MM.1S (cell line): ENCODE measurements at regions not wholly inside any gene's neighbourhood (a gene's known extent, or its start where the extent isn't known, plus 50 kb on each side); places are given as distances from the start of the nearest gene placed in this dataset.
A peak's percentile ranks its signal among the peaks of the same experiment; 100 is the strongest.

ENCODE experiments used
- DNase-seq: peaks from one replicate; pipeline ENCODE4 v3.0.0-alpha.2; 2015
- H2AFZ ChIP-seq: fragments of 300-600 bp; sonication (generic); 2 replicates; pipeline ENCODE4 v1.6.0; 2016; ENCODE audit warnings: antibody characterized with exemption, low read length
- H3F3A ChIP-seq: fragments of 300-600 bp; sonication (generic); 2 replicates; pipeline ENCODE4 v1.6.1; 2016; ENCODE audit warnings: mild to moderate bottlenecking, antibody characterized with exemption, low read length, moderate library complexity, mixed read lengths; ENCODE audit not compliant: insufficient read depth
- H3K27ac ChIP-seq: fragments of 300-600 bp; sonication (generic); 2 replicates; pipeline ENCODE4 v1.5.1; 2016; ENCODE audit warnings: mild to moderate bottlenecking, low read length
- H3K27me3 ChIP-seq: fragments of 300-600 bp; sonication (generic); replicated peaks from 2 replicates; pipeline ENCODE4 v1.6.0; 2016; ENCODE audit warnings: low read length; ENCODE audit not compliant: insufficient read depth
- H3K36me3 ChIP-seq: fragments of 300-600 bp; sonication (generic); replicated peaks from 2 replicates; pipeline ENCODE4 v1.6.1; 2016; ENCODE audit warnings: mild to moderate bottlenecking, low read length, mixed read lengths; ENCODE audit not compliant: insufficient read depth
- H3K4me1 ChIP-seq: fragments of 300-600 bp; sonication (generic); 2 replicates; pipeline ENCODE4 v1.6.1; 2016; ENCODE audit warnings: low read length, mixed read lengths
- H3K4me2 ChIP-seq: fragments of 300-600 bp; sonication (generic); 2 replicates; pipeline ENCODE4 v1.6.0; 2016; ENCODE audit warnings: low read depth, low read length
- H3K4me3 ChIP-seq: fragments of 300-600 bp; sonication (generic); 2 replicates; pipeline ENCODE4 v1.5.1; 2016; ENCODE audit warnings: low read length, mixed read lengths
- H3K79me2 ChIP-seq: fragments of 300-600 bp; sonication (generic); 2 replicates; pipeline ENCODE4 v1.6.1; 2016; ENCODE audit warnings: mixed run types, low read length, mixed read lengths
- H3K9ac ChIP-seq: fragments of 300-600 bp; sonication (generic); 2 replicates; pipeline ENCODE4 v1.6.1; 2016; ENCODE audit warnings: low read length, mixed read lengths
- H3K9me2 ChIP-seq: fragments of 300-600 bp; sonication (generic); replicated peaks from 2 replicates; pipeline ENCODE4 v1.6.1; 2016; ENCODE audit warnings: mild to moderate bottlenecking, low read length, mixed read lengths; ENCODE audit not compliant: insufficient read depth
- H3K9me3 ChIP-seq: fragments of 300-600 bp; sonication (generic); replicated peaks from 2 replicates; pipeline ENCODE4 v1.6.1; 2016; ENCODE audit warnings: mild to moderate bottlenecking, low read length, mixed read lengths; ENCODE audit not compliant: insufficient read depth
- H4K20me1 ChIP-seq: fragments of 300-600 bp; sonication (generic); 2 replicates; pipeline ENCODE4 v1.6.1; 2016; ENCODE audit warnings: mild to moderate bottlenecking, low read length, moderate library complexity, mixed read lengths; ENCODE audit not compliant: insufficient read depth
- CTCF ChIP-seq: fragments of 300-600 bp; sonication (generic); IDR thresholded peaks from 2 replicates; pipeline ENCODE4 v1.5.1; 2016; ENCODE audit warnings: antibody characterized with exemption, low read length, mixed read lengths
- EZH2 ChIP-seq: fragments of 300-600 bp; sonication (generic); optimal IDR thresholded peaks from 2 replicates; pipeline ENCODE3; 2017; ENCODE audit warnings: low read depth, mild to moderate bottlenecking, antibody characterized with exemption, low read length, mixed read lengths
- EZH2phosphoT487 ChIP-seq: fragments of 300-600 bp; sonication (generic); IDR thresholded peaks from 2 replicates; pipeline ENCODE4 v1.6.1; 2018; ENCODE audit warnings: antibody characterized with exemption, low read length

GRCh38 chr6:48584846-48585245, 473.8 kb upstream of the PTCHD4 start:
- no peaks in the 10 kb centered on the region for H3K79me2 ChIP-seq
- H3K4me2 ChIP-seq = no peak overlapping the region
- H2AFZ ChIP-seq = no peak overlapping the region
- no peak overlapping the region for H3K9ac ChIP-seq
- H3K9me3 ChIP-seq = no peaks in the 10 kb centered on the region
- H3K9me2 ChIP-seq = no peaks in the 10 kb centered on the region
- no peaks in the 10 kb centered on the region for H3K27me3 ChIP-seq
- TF ChIP-seq CTCF = no peak
- TF ChIP-seq EZH2 = no peak
- no peak for TF ChIP-seq EZH2phosphoT487
- H3K27ac ChIP-seq = no peak overlapping the region
- H4K20me1 ChIP-seq = no peaks in the 10 kb centered on the region
- no peaks in the 10 kb centered on the region for H3K4me1 ChIP-seq
- H3K36me3 ChIP-seq = no peaks in the 10 kb centered on the region
- no peak overlapping the region for H3K4me3 ChIP-seq
- no peak for DNase-seq
- H3F3A ChIP-seq = no peaks in the 10 kb centered on the region

GRCh38 chr6:48570656-48571055, 459.7 kb upstream of the PTCHD4 start:
- Histone ChIP-seq H4K20me1 (no peaks in the 10 kb centered on the region), H3K4me1 (0 out of 2 replicates have a peak, but pooled peaks cover 4% of the 10 kb centered on the region), H2AFZ (no peak overlapping the region), H3K36me3 (no peaks in the 10 kb centered on the region), H3K4me2 (no peak overlapping the region), H3K9ac (no peak overlapping the region), H3K79me2 (no peaks in the 10 kb centered on the region), H3K9me3 (no peaks in the 10 kb centered on the region), H3K4me3 (no peak overlapping the region), H3K27me3 (no peaks in the 10 kb centered on the region), H3K27ac (no peak overlapping the region), H3K9me2 (no peaks in the 10 kb centered on the region), H3F3A (no peaks in the 10 kb centered on the region)
- DNase-seq = peak; percentile 40
- TF ChIP-seq EZH2 (no peak), EZH2phosphoT487 (no peak), CTCF (no peak)

GRCh38 chr6:48568856-48569255, 457.9 kb upstream of the PTCHD4 start:
- Histone ChIP-seq H3K4me3 (no peak overlapping the region), H3K9me3 (no peaks in the 10 kb centered on the region), H3K9me2 (no peaks in the 10 kb centered on the region), H3K4me2 (peak overlapping the region; percentile 37), H3K79me2 (no peaks in the 10 kb centered on the region), H3K36me3 (no peaks in the 10 kb centered on the region), H3K27ac (no peak overlapping the region), H3K27me3 (no peaks in the 10 kb centered on the region), H4K20me1 (no peaks in the 10 kb centered on the region), H3F3A (no peaks in the 10 kb centered on the region), H2AFZ (peak overlapping the region; percentile 51), H3K9ac (no peak overlapping the region), H3K4me1 (0 out of 2 replicates have a peak, but pooled peaks cover 4% of the 10 kb centered on the region)
- no peak for DNase-seq
- no peak for TF ChIP-seq CTCF
- TF ChIP-seq EZH2phosphoT487 = no peak
- no peak for TF ChIP-seq EZH2
